ENCODE measurements at regions not wholly inside any gene's neighbourhood (a gene's known extent, or its start where the extent isn't known, plus 50 kb on each side); places are given as distances from the start of the nearest gene placed in this dataset.

- TF ChIP-seq POLR2AphosphoS5 (IDR thresholded peaks at IDR 0.05; ENCODE audit: low read depth, low read length): no peak
- TF ChIP-seq TAF1 (IDR thresholded peaks at IDR 0.05; ENCODE audit: low read depth, low read length): no peak
- no peak for TF ChIP-seq POLR2A (IDR thresholded peaks at IDR 0.05; ENCODE audit: low read depth, low read length)
- no peak for TF ChIP-seq PAX5 (IDR thresholded peaks at IDR 0.05; ENCODE audit: insufficient read depth, low read length, severe bottlenecking)
- no peak for TF ChIP-seq SPI1 (IDR thresholded peaks at IDR 0.05; ENCODE audit: low read depth, low read length)
Observed at GRCh38 chr20:16147916-16148315, 425.3 kb downstream of the KIF16B start.
